HEK293T (cell line): ENCODE measurements at regions not wholly inside any gene's neighbourhood (a gene's known extent, or its start where the extent isn't known, plus 50 kb on each side); places are given as distances from the start of the nearest gene placed in this dataset.

Experiments used
- CTCF ChIA-PET: fragments of 350-600 bp; formaldehyde crosslinking; extraction: SDS; loops from one replicate; lab custom pipeline; 2021; ENCODE audit warnings: antibody characterized with exemption, inconsistent platforms; lab: Yijun Ruan, JAX
- POLR2A ChIA-PET: fragments of 350-600 bp; formaldehyde crosslinking; extraction: SDS; loops from one replicate; lab custom pipeline; 2020; ENCODE audit warnings: antibody characterized with exemption, inconsistent platforms; lab: Yijun Ruan, JAX
- DNase-seq: peaks from one replicate; pipeline ENCODE4 v3.0.0; 2012; ENCODE audit warnings: mixed read lengths; ENCODE audit errors: extremely low spot score
- ARNT ChIP-seq: fragments of 450-650 bp; IDR thresholded peaks from 2 replicates; pipeline ENCODE4 v1.6.1; 2017; ENCODE audit warnings: mild to moderate bottlenecking
- BHLHE40 ChIP-seq: fragments of 450-650 bp; IDR thresholded peaks from 2 replicates; pipeline ENCODE4 v1.6.1; 2016; ENCODE audit warnings: mild to moderate bottlenecking, moderate library complexity, borderline replicate concordance
- CTBP1 ChIP-seq: fragments of 450-650 bp; IDR thresholded peaks from 2 replicates; pipeline ENCODE4 v1.6.1; 2016; ENCODE audit warnings: borderline replicate concordance
- ELF4 ChIP-seq: fragments of 450-650 bp; IDR thresholded peaks from 2 replicates; pipeline ENCODE4 v1.6.1; 2017; ENCODE audit warnings: antibody characterized with exemption
- FOXA1 ChIP-seq: fragments of 450-650 bp; IDR thresholded peaks from 2 replicates; pipeline ENCODE4 v1.6.1; 2016; ENCODE audit warnings: mild to moderate bottlenecking
- FOXK2 ChIP-seq: fragments of 450-650 bp; IDR thresholded peaks from 2 replicates; pipeline ENCODE4 v1.6.1; 2016; ENCODE audit warnings: mild to moderate bottlenecking
- FOXM1 ChIP-seq: fragments of 450-650 bp; IDR thresholded peaks from 2 replicates; pipeline ENCODE4 v1.6.1; 2017; ENCODE audit warnings: mild to moderate bottlenecking, borderline replicate concordance
- HDGF ChIP-seq: fragments of 450-650 bp; IDR thresholded peaks from 2 replicates; pipeline ENCODE4 v1.6.1; 2017; ENCODE audit warnings: antibody characterized with exemption, borderline replicate concordance
- L3MBTL2 ChIP-seq: fragments of 450-650 bp; conservative IDR thresholded peaks from 2 replicates; pipeline ENCODE4 v1.6.1; 2016; ENCODE audit warnings: mild to moderate bottlenecking
- LEF1 ChIP-seq: fragments of 450-650 bp; IDR thresholded peaks from 2 replicates; pipeline ENCODE4 v1.6.1; 2017; ENCODE audit warnings: mild to moderate bottlenecking, borderline replicate concordance
- NFRKB ChIP-seq: fragments of 450-650 bp; IDR thresholded peaks from 2 replicates; pipeline ENCODE4 v1.6.1; 2016; ENCODE audit warnings: mild to moderate bottlenecking, moderate library complexity
- PKNOX1 ChIP-seq: fragments of 450-650 bp; IDR thresholded peaks from 2 replicates; pipeline ENCODE4 v1.6.1; 2016
- SP1 ChIP-seq: fragments of 450-650 bp; IDR thresholded peaks from 2 replicates; pipeline ENCODE4 v1.6.1; 2017
- SUZ12 ChIP-seq: fragments of 450-650 bp; IDR thresholded peaks from 2 replicates; pipeline ENCODE4 v1.6.1; 2016; ENCODE audit warnings: mild to moderate bottlenecking
- TARDBP ChIP-seq: fragments of 450-650 bp; IDR thresholded peaks from 2 replicates; pipeline ENCODE4 v1.6.1; 2016
- ZNF384 ChIP-seq: fragments of 450-650 bp; IDR thresholded peaks from 2 replicates; pipeline ENCODE4 v1.6.1; 2016

- POLR2A ChIA-PET, result no interaction called here
- CTCF ChIA-PET, result no interaction called here
- TF ChIP-seq ELF4 (no peak), FOXA1 (no peak), SUZ12 (no peak), PKNOX1 (no peak), LEF1 (no peak), TARDBP (no peak), NFRKB (no peak), HDGF (no peak), CTBP1 (no peak), ARNT (no peak), FOXM1 (no peak), L3MBTL2 (no peak)
- DNase-seq, result no peak
Measured at GRCh38 chr13:22592515-22592914, 588.3 kb upstream of the SGCG start.

- ChIA-PET CTCF (no interaction called here), POLR2A (no interaction called here)
- TF ChIP-seq SUZ12, result no peak
- no peak for TF ChIP-seq TARDBP
- no peak for TF ChIP-seq ARNT
- TF ChIP-seq BHLHE40, result no peak
- TF ChIP-seq FOXK2, result no peak
- no peak for TF ChIP-seq L3MBTL2
- TF ChIP-seq HDGF, result no peak
- no peak for TF ChIP-seq ZNF384
- TF ChIP-seq NFRKB, result no peak
- no peak for TF ChIP-seq FOXA1
- no peak for TF ChIP-seq FOXM1
- TF ChIP-seq CTBP1, result no peak
- no peak for TF ChIP-seq ELF4
- no peak for TF ChIP-seq SP1
- no peak for TF ChIP-seq LEF1
- TF ChIP-seq PKNOX1, result no peak
- DNase-seq, result no peak
Measured at GRCh38 chr13:22594041-22594440, 586.7 kb upstream of the SGCG start.

- ChIA-PET POLR2A (no interaction called here), CTCF (no interaction called here)
Measured at GRCh38 chr13:22596171-22596863, 584.5 kb upstream of the SGCG start.

GRCh38 chr13:22599156-22599555 lies 581.6 kb upstream of the SGCG start:
- CTCF ChIA-PET, result no interaction called here
- no peak for DNase-seq
- POLR2A ChIA-PET, result no interaction called here
- TF ChIP-seq L3MBTL2 (no peak), BHLHE40 (no peak), FOXM1 (no peak), ARNT (no peak), NFRKB (no peak), SUZ12 (no peak), FOXK2 (no peak), CTBP1 (no peak), ZNF384 (no peak), PKNOX1 (no peak)

More at GRCh38 chr13:22596171-22596863, 584.5 kb upstream of the SGCG start:
- TF ChIP-seq SUZ12, result no peak
- DNase-seq, result no peak

GRCh38 chr13:22618002-22618401 lies 562.8 kb upstream of the SGCG start:
- TF ChIP-seq ARNT, result no peak
- TF ChIP-seq HDGF, result no peak
- no peak for TF ChIP-seq FOXA1
- no peak for DNase-seq
- CTCF ChIA-PET, result no interaction called here
- POLR2A ChIA-PET, result no interaction called here

- TF ChIP-seq SP1 (no peak), PKNOX1 (no peak), FOXM1 (no peak), SUZ12 (no peak), ARNT (no peak), TARDBP (no peak), L3MBTL2 (no peak), ZNF384 (no peak), ELF4 (no peak), CTBP1 (no peak)
- POLR2A ChIA-PET, result no interaction called here
- CTCF ChIA-PET, result no interaction called here
- no peak for DNase-seq
Measured at GRCh38 chr13:22625691-22626090, 555.1 kb upstream of the SGCG start.
